NCI-H345 treated with DMSO at 0.1 percent for 48 hours (cell line): ENCODE measurements at regions not wholly inside any gene's neighbourhood (a gene's known extent, or its start where the extent isn't known, plus 50 kb on each side); places are given as distances from the start of the nearest gene placed in this dataset.
"Not testable (repeated sequence)": the region's sequence is repeated elsewhere in the genome, so short reads cannot be mapped to it uniquely, and the experiment has no call there.

Experiments used
- DNase-seq: peaks from one replicate; lab custom pipeline; 2025; ENCODE audit not compliant: unreplicated experiment; lab: John Stamatoyannopoulos, UW

- DNase-seq = not testable (repeated sequence)
These were observed 59.1 kb upstream of the NBPF11 start for GRCh38 chr1:148211191-148211590.

- not testable (repeated sequence) for DNase-seq
These were observed 58.5 kb upstream of the NBPF11 start for GRCh38 chr1:148210624-148211023.

- DNase-seq = not testable (repeated sequence)
These were observed 58.1 kb upstream of the NBPF11 start for GRCh38 chr1:148210166-148210565.

GRCh38 chr1:148202013-148202412, 49.9 kb upstream of the NBPF11 start:
- not testable (repeated sequence) for DNase-seq
